ENCODE measurements at regions not wholly inside any gene's neighbourhood (a gene's known extent, or its start where the extent isn't known, plus 50 kb on each side); places are given as distances from the start of the nearest gene placed in this dataset.

DNA sequence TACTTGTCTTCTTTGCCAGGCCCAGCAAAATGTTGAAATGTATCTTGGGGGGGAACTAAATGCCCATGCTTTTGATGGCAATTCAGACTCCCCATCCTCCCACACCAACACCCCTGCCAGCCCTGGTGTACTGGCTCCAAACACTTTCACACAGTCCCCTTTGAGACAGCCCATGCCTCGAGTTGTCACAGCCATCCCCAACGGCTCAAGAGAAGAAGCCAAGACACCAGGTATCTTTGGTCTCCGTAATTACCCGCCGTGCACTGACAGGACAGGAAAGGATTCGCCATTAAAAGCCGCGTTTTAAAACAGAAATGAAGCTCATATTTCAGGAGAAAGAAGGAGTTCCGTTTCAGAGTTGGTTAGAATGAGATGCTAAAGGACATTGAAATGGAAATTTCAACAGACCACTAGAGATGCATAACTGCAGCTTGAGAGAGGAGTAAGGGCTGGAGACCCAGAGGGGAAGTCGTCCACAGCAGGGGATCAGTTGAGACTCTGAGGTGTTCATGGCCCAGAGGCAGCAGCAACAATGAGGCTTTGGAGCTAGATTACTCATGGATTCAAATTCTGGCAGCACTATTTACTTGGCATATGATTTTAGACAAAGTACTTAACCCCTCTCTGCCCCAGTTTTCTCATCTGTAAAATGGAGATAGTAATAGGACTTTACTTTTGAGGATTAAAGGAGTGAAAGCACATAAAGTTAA lies 63.5 kb upstream of the ADGRF1 start:
- Histone ChIP-seq H2BK15ac (ENCODE audit: low read depth, poor library complexity, severe bottlenecking) (no peak overlapping the region), H3K23ac (ENCODE audit: low read length in 2 of 2) (no peak overlapping the region), H3K4ac (ENCODE audit: low read depth in 1 of 2, low read length in 2 of 2) (no peak overlapping the region)

DNA sequence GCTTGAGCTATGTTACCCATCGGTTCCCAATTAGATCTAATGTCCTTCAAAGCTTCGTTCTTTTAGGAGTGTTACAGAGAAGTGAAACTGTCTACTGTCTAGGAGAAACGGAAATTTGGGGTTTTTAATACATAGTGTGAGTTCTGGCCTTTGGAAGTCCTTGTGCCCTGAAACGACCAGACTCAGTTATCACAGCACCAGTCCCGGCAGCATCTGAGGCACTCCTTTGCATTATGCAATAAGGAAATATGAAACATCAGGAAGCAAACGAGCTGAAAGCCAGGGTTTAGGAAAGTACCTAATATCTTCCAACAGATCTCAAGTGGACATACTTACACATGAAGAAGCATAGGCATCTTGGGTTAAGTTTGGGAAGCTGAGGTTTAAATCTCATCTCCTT lies 61.8 kb upstream of the ADGRF1 start:
- Histone ChIP-seq H3K18ac (ENCODE audit: low read depth in 1 of 2, low read length in 2 of 2) (no peak overlapping the region), H3K27me3 (ENCODE audit: control insufficient read depth in 1 of 2, insufficient read depth in 1 of 2, low read length in 2 of 2) (no peaks in the 10 kb centered on the region), H3K14ac (ENCODE audit: low read length in 2 of 2) (no peak overlapping the region), H2BK12ac (ENCODE audit: low read length in 2 of 2) (no peak overlapping the region), H3K4me3 (ENCODE audit: insufficient read depth in 1 of 2, low read depth in 1 of 2, low read length in 2 of 2) (no peak overlapping the region), H2AFZ (ENCODE audit: low read depth, low read length) (no peak overlapping the region), H2BK120ac (ENCODE audit: low read depth, low read length) (no peak overlapping the region), H3K9ac (ENCODE audit: low read length) (no peak overlapping the region), H3K36me3 (ENCODE audit: control insufficient read depth in 1 of 2, insufficient read depth in 2 of 2, low read depth in 1 of 2, low read length in 2 of 2) (no peaks in the 10 kb centered on the region), H2BK5ac (ENCODE audit: low read depth, low read length, poor library complexity, severe bottlenecking) (no peak overlapping the region), H4K8ac (ENCODE audit: low read length) (no peak overlapping the region), H4K91ac (ENCODE audit: low read length) (no peak overlapping the region), H3K4ac (ENCODE audit: low read depth in 1 of 2, low read length in 2 of 2) (no peak overlapping the region), H2BK15ac (ENCODE audit: low read depth, poor library complexity, severe bottlenecking) (no peak overlapping the region), H3K9me3 (ENCODE audit: control insufficient read depth, low read length) (no peaks in the 10 kb centered on the region), H3K27ac (ENCODE audit: low read length, poor library complexity, severe bottlenecking) (no peak overlapping the region), H3K4me1 (ENCODE audit: control insufficient read depth, insufficient read depth, low read depth, low read length) (peaks cover 2% of the 10 kb centered on the region), H3K4me2 (ENCODE audit: low read length, poor library complexity, severe bottlenecking) (no peak overlapping the region), H3K79me1 (replicated peaks; ENCODE audit: low read length, poor library complexity, severe bottlenecking) (no peaks in the 10 kb centered on the region), H3K23ac (ENCODE audit: low read length in 2 of 2) (no peak overlapping the region), H2AK5ac (ENCODE audit: low read length, severe bottlenecking) (no peak overlapping the region)
- 79% methylated on average over 5 of the region's 6 CpGs for WGBS
- peak; percentile 49 for DNase-seq

More for the DNA sequence above, 63.5 kb upstream of the ADGRF1 start:
- Histone ChIP-seq H2BK12ac (ENCODE audit: low read length in 2 of 2) (peak overlapping the region; percentile 59 to 83), H3K4me2 (ENCODE audit: low read length, poor library complexity, severe bottlenecking) (no peak overlapping the region), H2AFZ (ENCODE audit: low read depth, low read length) (no peak overlapping the region), H3K9me3 (ENCODE audit: control insufficient read depth, low read length) (no peaks in the 10 kb centered on the region), H3K27ac (ENCODE audit: low read length, poor library complexity, severe bottlenecking) (no peak overlapping the region), H3K36me3 (ENCODE audit: control insufficient read depth in 1 of 2, insufficient read depth in 2 of 2, low read depth in 1 of 2, low read length in 2 of 2) (no peaks in the 10 kb centered on the region), H3K79me1 (replicated peaks; ENCODE audit: low read length, poor library complexity, severe bottlenecking) (no peaks in the 10 kb centered on the region), H3K14ac (ENCODE audit: low read length in 2 of 2) (no peak overlapping the region), H2BK5ac (ENCODE audit: low read depth, low read length, poor library complexity, severe bottlenecking) (no peak overlapping the region), H3K9ac (ENCODE audit: low read length) (no peak overlapping the region), H3K4me3 (ENCODE audit: insufficient read depth in 1 of 2, low read depth in 1 of 2, low read length in 2 of 2) (no peak overlapping the region), H2AK5ac (ENCODE audit: low read length, severe bottlenecking) (no peak overlapping the region), H2BK120ac (ENCODE audit: low read depth, low read length) (no peak overlapping the region), H4K91ac (ENCODE audit: low read length) (peak overlapping the region; percentile 57), H3K27me3 (ENCODE audit: control insufficient read depth in 1 of 2, insufficient read depth in 1 of 2, low read length in 2 of 2) (no peaks in the 10 kb centered on the region), H3K4me1 (ENCODE audit: control insufficient read depth, insufficient read depth, low read depth, low read length) (peaks cover 6% of the 10 kb centered on the region), H3K18ac (ENCODE audit: low read depth in 1 of 2, low read length in 2 of 2) (no peak overlapping the region), H4K8ac (ENCODE audit: low read length) (no peak overlapping the region)
- 77% methylated on average over 10 of the region's 10 CpGs for WGBS
- no peak for DNase-seq

DNA sequence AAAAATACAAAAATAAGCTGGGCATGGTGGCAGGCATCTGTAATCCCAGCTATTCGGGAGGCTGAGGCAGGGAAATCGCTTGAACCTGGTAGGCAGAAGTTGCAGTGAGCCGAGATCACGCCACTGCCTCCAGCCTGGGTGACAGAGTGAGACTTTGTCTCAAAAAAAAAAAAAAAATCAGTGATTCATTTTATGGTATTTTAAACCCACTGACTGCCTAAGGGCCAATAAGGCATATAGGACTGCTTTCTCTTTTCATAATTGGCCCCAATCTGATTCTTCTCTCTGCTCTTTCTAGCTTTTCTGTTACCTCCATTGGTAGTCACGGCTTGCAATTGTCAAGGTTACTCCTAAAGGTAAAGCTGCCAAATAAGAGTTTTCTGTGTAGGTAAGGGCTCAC lies 60.2 kb upstream of the ADGRF1 start:
- Histone ChIP-seq H2BK120ac (ENCODE audit: low read depth, low read length) (no peak overlapping the region), H3K14ac (ENCODE audit: low read length in 2 of 2) (no peak overlapping the region)
- 100% methylated on average over 5 of the region's 5 CpGs for WGBS

DNA sequence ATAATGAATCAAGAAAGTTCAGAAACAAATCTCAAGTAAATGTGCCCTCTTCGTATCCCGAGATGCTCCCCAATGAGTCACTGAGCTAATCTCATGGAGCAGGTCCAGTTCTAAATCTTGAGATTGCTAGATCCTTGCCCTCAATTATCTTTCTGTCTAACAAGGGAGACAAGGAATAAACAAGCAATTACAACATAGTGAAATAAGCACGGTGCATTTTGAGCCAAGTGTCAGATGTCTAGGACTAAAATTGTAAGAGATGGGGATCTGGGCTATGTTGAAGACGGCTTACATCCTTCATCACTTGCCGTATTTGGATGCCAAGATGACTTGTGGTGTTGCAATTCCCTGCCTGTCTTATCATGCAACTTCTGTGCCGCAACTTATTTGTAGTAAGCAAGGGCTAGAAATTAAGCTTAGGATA lies 56.5 kb upstream of the ADGRF1 start:
- 17% methylated on average over 6 of the region's 6 CpGs for WGBS
- Histone ChIP-seq H3K23ac (ENCODE audit: low read length in 2 of 2) (no peak overlapping the region), H3K36me3 (ENCODE audit: control insufficient read depth in 1 of 2, insufficient read depth in 2 of 2, low read depth in 1 of 2, low read length in 2 of 2) (no peaks in the 10 kb centered on the region), H4K8ac (ENCODE audit: low read length) (no peak overlapping the region), H4K91ac (ENCODE audit: low read length) (no peak overlapping the region), H2BK5ac (ENCODE audit: low read depth, low read length, poor library complexity, severe bottlenecking) (no peak overlapping the region), H3K18ac (ENCODE audit: low read depth in 1 of 2, low read length in 2 of 2) (no peak overlapping the region), H3K4me1 (ENCODE audit: control insufficient read depth, insufficient read depth, low read depth, low read length) (peaks cover 2% of the 10 kb centered on the region), H3K4me2 (ENCODE audit: low read length, poor library complexity, severe bottlenecking) (no peak overlapping the region), H3K9me3 (ENCODE audit: control insufficient read depth, low read length) (no peaks in the 10 kb centered on the region), H3K4me3 (ENCODE audit: insufficient read depth in 1 of 2, low read depth in 1 of 2, low read length in 2 of 2) (no peak overlapping the region), H2BK12ac (ENCODE audit: low read length in 2 of 2) (no peak overlapping the region), H3K14ac (ENCODE audit: low read length in 2 of 2) (no peak overlapping the region), H2BK15ac (ENCODE audit: low read depth, poor library complexity, severe bottlenecking) (no peak overlapping the region), H3K9ac (ENCODE audit: low read length) (peak overlapping the region; percentile 30), H3K27ac (ENCODE audit: low read length, poor library complexity, severe bottlenecking) (no peak overlapping the region), H3K4ac (ENCODE audit: low read depth in 1 of 2, low read length in 2 of 2) (no peak overlapping the region), H3K79me1 (replicated peaks; ENCODE audit: low read length, poor library complexity, severe bottlenecking) (no peaks in the 10 kb centered on the region), H2AK5ac (ENCODE audit: low read length, severe bottlenecking) (no peak overlapping the region), H2AFZ (ENCODE audit: low read depth, low read length) (no peak overlapping the region), H2BK120ac (ENCODE audit: low read depth, low read length) (no peak overlapping the region), H3K27me3 (ENCODE audit: control insufficient read depth in 1 of 2, insufficient read depth in 1 of 2, low read length in 2 of 2) (no peaks in the 10 kb centered on the region)
- peak; percentile 90 for DNase-seq

More for the DNA sequence above, 60.2 kb upstream of the ADGRF1 start:
- no peak for DNase-seq
- Histone ChIP-seq H4K8ac (ENCODE audit: low read length) (no peak overlapping the region), H3K27me3 (ENCODE audit: control insufficient read depth in 1 of 2, insufficient read depth in 1 of 2, low read length in 2 of 2) (no peaks in the 10 kb centered on the region), H3K18ac (ENCODE audit: low read depth in 1 of 2, low read length in 2 of 2) (no peak overlapping the region), H3K4ac (ENCODE audit: low read depth in 1 of 2, low read length in 2 of 2) (no peak overlapping the region), H3K36me3 (ENCODE audit: control insufficient read depth in 1 of 2, insufficient read depth in 2 of 2, low read depth in 1 of 2, low read length in 2 of 2) (no peaks in the 10 kb centered on the region), H3K4me3 (ENCODE audit: insufficient read depth in 1 of 2, low read depth in 1 of 2, low read length in 2 of 2) (no peak overlapping the region), H2BK5ac (ENCODE audit: low read depth, low read length, poor library complexity, severe bottlenecking) (no peak overlapping the region), H2BK12ac (ENCODE audit: low read length in 2 of 2) (peak overlapping the region in 1 of 2 experiments; percentile 17), H2AFZ (ENCODE audit: low read depth, low read length) (no peak overlapping the region), H3K79me1 (replicated peaks; ENCODE audit: low read length, poor library complexity, severe bottlenecking) (no peaks in the 10 kb centered on the region), H3K27ac (ENCODE audit: low read length, poor library complexity, severe bottlenecking) (no peak overlapping the region), H3K23ac (ENCODE audit: low read length in 2 of 2) (no peak overlapping the region), H2BK15ac (ENCODE audit: low read depth, poor library complexity, severe bottlenecking) (no peak overlapping the region), H3K4me1 (ENCODE audit: control insufficient read depth, insufficient read depth, low read depth, low read length) (peaks cover 2% of the 10 kb centered on the region), H4K91ac (ENCODE audit: low read length) (no peak overlapping the region), H3K4me2 (ENCODE audit: low read length, poor library complexity, severe bottlenecking) (no peak overlapping the region), H2AK5ac (ENCODE audit: low read length, severe bottlenecking) (no peak overlapping the region), H3K9me3 (ENCODE audit: control insufficient read depth, low read length) (no peaks in the 10 kb centered on the region), H3K9ac (ENCODE audit: low read length) (no peak overlapping the region)
